ENCODE measurements at regions not wholly inside any gene's neighbourhood (a gene's known extent, or its start where the extent isn't known, plus 50 kb on each side); places are given as distances from the start of the nearest gene placed in this dataset.
"Not testable (repeated sequence)": the region's sequence is repeated elsewhere in the genome, so short reads cannot be mapped to it uniquely, and the experiment has no call there.

GRCh38 chr1:211889307-211890090 is 58.9 kb upstream of the LPGAT1 start:
- TF ChIP-seq, protein P1, sequence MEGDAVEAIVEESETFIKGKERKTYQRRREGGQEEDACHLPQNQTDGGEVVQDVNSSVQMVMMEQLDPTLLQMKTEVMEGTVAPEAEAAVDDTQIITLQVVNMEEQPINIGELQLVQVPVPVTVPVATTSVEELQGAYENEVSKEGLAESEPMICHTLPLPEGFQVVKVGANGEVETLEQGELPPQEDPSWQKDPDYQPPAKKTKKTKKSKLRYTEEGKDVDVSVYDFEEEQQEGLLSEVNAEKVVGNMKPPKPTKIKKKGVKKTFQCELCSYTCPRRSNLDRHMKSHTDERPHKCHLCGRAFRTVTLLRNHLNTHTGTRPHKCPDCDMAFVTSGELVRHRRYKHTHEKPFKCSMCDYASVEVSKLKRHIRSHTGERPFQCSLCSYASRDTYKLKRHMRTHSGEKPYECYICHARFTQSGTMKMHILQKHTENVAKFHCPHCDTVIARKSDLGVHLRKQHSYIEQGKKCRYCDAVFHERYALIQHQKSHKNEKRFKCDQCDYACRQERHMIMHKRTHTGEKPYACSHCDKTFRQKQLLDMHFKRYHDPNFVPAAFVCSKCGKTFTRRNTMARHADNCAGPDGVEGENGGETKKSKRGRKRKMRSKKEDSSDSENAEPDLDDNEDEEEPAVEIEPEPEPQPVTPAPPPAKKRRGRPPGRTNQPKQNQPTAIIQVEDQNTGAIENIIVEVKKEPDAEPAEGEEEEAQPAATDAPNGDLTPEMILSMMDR (IDR thresholded peaks at IDR 0.05; ENCODE audit: control extremely low read depth in 1 of 3, insufficient read depth in 1 of 3, low read depth in 1 of 3, low read length in 3 of 3) = peak in 2 of 3 experiments; percentile 4 to 7; a peak in 1 of 4 replicates
- TF ChIP-seq POLR2AphosphoS5 (IDR thresholded peaks at IDR 0.05; ENCODE audit: low read depth, low read length); ZNF274 (IDR thresholded peaks at IDR 0.05; ENCODE audit: borderline replicate concordance, extremely low read depth, low read length): not testable (repeated sequence)
